ENCODE measurements at regions not wholly inside any gene's neighbourhood (a gene's known extent, or its start where the extent isn't known, plus 50 kb on each side); places are given as distances from the start of the nearest gene placed in this dataset.

DNA sequence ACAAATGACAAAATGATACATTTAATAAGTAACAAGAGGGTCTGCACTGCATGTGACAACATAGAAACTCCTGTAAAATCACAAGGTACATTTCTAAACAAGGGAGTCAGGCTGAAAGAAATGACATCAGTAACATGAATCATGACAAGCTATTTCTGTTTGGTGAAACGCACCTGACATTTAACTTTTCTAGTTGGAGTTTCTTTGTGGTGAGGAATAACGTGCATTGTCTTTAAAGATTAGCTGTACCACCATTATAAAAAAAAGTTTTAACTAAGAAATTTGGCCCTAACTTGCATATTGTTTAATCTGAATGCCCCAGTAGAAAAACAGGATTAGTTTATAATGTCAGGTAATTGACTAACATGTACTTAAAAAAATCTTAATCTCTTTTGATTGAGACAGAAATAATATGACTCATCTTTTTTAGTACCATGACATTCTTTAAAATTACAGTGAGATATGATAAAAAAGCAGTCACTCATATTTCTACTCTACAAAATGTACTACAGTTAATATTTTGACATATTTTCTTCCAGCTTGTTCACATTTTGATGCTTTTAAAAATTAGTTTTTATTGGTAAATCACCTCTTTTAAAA lies 418.2 kb downstream of the KLF12 start:
- TF ChIP-seq POLR2A (IDR thresholded peaks at IDR 0.05; ENCODE audit: low read length) (no peak), GATA1 (IDR thresholded peaks at IDR 0.05; ENCODE audit: low read depth, low read length) (no peak)
